ENCODE measurements at regions not wholly inside any gene's neighbourhood (a gene's known extent, or its start where the extent isn't known, plus 50 kb on each side); places are given as distances from the start of the nearest gene placed in this dataset.
"Not testable (repeated sequence)": the region's sequence is repeated elsewhere in the genome, so short reads cannot be mapped to it uniquely, and the experiment has no call there.

DNA sequence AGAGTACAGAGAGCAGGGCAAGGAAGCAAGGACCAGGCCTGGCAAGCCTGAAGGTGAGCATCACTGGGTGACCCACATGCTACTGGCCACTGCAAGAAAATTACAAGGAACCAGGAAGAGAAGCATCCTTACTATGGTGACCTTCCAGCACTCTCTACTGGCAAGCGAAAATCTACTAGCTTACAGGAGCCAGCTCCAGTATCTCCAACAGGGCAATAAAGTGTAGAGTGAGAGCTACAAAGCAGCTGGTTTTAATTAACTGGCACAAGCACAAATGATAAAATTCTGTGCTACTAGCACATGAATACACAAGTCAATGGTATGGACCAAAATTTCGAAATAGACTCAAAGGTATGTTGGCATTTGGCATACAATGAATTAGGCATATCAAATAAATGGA is 113.3 kb upstream of the CAST start:
- TF ChIP-seq, protein P1, sequence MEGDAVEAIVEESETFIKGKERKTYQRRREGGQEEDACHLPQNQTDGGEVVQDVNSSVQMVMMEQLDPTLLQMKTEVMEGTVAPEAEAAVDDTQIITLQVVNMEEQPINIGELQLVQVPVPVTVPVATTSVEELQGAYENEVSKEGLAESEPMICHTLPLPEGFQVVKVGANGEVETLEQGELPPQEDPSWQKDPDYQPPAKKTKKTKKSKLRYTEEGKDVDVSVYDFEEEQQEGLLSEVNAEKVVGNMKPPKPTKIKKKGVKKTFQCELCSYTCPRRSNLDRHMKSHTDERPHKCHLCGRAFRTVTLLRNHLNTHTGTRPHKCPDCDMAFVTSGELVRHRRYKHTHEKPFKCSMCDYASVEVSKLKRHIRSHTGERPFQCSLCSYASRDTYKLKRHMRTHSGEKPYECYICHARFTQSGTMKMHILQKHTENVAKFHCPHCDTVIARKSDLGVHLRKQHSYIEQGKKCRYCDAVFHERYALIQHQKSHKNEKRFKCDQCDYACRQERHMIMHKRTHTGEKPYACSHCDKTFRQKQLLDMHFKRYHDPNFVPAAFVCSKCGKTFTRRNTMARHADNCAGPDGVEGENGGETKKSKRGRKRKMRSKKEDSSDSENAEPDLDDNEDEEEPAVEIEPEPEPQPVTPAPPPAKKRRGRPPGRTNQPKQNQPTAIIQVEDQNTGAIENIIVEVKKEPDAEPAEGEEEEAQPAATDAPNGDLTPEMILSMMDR (conservative IDR thresholded peaks at IDR 0.05; ENCODE audit: control insufficient read depth, insufficient read depth, low read depth, low read length), result no peak
- H3K4me3 ChIP-seq (ENCODE audit: control insufficient read depth, low read depth, low read length), result no peak overlapping the region
- DNase-seq (ENCODE audit: low read depth), result peak; percentile 59

DNA sequence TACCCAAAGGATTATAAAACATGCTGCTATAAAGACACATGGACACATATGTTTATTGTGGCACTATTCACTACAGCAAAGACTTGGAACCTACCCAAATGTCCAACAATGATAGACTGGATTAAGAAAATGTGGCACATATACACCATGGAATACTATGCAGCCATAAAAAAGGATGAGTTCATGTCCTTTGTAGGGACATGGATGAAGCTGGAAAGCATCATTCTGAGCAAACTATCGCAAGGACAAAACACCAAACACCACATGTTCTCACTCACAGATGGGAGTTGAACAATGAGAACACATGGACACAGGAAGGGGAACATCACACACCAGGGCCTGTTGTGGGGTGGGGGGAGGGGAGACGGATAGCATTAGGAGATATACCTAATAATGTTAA is 101.3 kb upstream of the CAST start:
- H3K4me3 ChIP-seq (ENCODE audit: control insufficient read depth, low read depth, low read length); DNase-seq (ENCODE audit: low read depth): not testable (repeated sequence)

DNA sequence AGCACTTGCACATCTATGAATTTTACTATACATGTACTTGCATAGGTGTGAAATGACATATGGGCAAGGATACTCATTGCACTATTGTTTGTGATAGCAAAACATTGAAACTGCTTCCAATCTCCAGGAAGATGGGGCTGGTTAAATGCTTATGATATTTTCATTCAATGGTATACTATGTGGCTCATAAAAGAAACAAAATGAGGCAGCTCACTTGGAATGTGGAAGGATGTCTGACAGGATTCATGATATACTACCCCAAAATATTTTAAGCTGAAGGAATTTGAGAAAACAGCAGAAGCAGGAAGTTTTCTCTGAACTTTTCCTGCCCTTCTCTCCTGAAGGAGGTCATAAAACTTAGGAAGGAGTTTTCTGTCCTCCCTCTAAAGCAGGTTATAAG is 99.6 kb upstream of the CAST start:
- DNase-seq (ENCODE audit: low read depth), result peak; percentile 39
- H3K4me3 ChIP-seq (ENCODE audit: control insufficient read depth, low read depth, low read length), result no peak overlapping the region
- TF ChIP-seq, protein P1 (conservative IDR thresholded peaks at IDR 0.05; ENCODE audit: control insufficient read depth, insufficient read depth, low read depth, low read length), result no peak

DNA sequence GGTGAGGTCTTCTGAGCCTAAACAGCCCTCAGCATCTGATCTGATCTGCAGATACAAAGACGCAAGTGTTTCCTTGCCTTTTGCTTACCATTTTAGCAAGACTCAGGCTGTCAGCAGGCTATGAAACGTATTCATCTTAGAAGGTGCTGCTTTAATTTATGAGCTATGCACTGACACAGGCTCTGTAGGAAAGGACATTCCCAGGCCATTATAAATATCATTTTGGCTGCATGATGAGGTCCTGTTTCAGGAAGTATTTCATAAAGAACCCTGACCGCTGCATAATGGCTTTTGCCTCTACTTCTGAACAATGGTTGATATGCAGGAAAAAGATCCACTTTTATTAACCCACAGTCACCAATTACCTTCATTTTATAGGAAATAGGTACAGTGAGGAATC is 98.4 kb upstream of the CAST start:
- no peak overlapping the region for H3K4me3 ChIP-seq (ENCODE audit: control insufficient read depth, low read depth, low read length)
- TF ChIP-seq, protein P1 (conservative IDR thresholded peaks at IDR 0.05; ENCODE audit: control insufficient read depth, insufficient read depth, low read depth, low read length), result no peak
- DNase-seq (ENCODE audit: low read depth), result peak; percentile 15

DNA sequence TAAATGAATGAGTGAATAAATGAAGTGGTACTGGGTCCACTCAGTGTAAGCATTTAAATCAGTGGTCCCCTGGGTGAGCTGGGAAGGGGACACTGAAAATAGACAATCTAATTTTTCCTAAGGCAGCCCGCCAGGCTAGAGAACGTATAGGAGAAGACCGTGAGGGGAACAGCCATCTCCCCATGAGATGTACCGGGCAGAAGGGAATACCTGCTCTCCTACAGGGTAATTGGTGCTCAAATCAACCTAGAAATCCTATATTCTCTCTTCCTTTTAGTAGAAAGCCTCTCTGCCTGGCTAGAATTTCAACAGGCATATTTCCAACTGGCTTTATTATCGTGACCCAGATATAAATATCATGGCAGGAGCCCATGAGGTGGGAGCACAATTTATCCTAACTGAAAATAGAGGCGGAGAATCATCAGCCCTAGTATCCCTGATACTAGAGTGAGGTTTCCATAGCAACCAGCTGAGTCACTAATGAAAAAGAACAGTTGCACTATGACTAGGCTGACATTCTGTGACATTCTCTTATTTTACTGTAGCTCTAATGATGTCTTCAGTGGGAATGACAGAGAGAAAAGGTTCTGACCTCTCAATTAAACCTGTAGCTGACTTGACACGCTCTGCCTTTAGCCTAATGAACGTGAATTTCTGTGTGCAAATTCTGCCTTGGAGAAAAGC is 96.5 kb upstream of the CAST start:
- TF ChIP-seq, protein P1 (conservative IDR thresholded peaks at IDR 0.05; ENCODE audit: control insufficient read depth, insufficient read depth, low read depth, low read length), result no peak
- peak; percentile 90 for DNase-seq (ENCODE audit: low read depth)
- no peak overlapping the region for H3K4me3 ChIP-seq (ENCODE audit: control insufficient read depth, low read depth, low read length)

DNA sequence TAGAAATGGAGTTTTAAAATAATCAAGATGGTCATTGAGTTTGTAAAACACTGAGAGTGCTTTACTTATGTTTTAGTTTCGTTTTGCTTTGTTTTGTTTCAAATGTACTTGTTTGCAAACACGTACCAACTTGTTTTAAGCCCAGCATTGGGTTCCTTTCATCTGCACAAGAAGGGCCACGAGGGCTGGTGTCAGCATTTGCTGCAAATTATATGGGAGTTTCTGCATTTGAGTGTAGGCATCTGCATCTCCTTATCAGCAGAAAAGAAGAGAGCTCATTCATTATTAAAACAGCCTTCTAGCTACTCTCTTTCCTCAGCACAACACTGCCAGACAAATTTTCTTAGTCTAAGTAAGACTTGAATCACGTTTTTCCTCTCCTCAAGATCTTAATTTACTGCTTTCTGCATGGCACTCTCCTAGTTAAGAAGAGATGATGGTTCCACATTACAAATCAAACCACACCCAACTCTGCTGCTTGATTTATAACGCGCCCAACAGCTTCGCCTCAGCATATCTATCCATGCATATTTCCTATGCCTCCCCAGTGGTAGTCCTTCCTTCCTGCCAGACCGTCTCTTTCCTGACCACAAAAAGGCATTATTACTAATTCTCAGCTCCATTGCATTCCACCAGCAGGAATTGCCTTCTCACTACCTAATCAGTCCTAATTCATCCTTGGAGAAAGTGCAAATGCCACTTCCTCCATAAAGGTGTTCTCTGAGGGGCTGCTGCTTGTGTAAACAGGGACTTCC is 95.2 kb upstream of the CAST start:
- peak; percentile 74 for DNase-seq (ENCODE audit: low read depth)
- TF ChIP-seq, protein P1 (conservative IDR thresholded peaks at IDR 0.05; ENCODE audit: control insufficient read depth, insufficient read depth, low read depth, low read length), result no peak
- H3K4me3 ChIP-seq (ENCODE audit: control insufficient read depth, low read depth, low read length), result no peak overlapping the region

DNA sequence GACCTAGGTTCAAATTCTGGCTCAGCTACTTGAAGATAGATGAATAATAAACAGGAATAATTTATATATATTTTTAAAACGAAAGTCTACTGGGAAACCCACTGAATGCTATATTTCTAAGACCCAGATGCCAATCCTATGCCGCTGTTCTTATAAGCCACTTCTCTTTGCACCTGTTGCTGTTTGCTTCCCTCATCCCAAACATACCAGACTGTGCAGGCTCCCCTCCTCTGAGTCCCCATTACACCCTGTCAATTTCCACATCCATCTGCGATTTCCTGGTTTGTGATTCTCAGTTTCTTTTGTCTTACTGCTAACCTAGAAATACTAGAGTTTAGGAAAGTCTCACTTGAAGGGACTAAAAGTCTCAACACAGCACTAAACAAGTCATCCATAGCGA is 92.8 kb upstream of the CAST start:
- H3K4me3 ChIP-seq (ENCODE audit: control insufficient read depth, low read depth, low read length), result no peak overlapping the region
- TF ChIP-seq, protein P1 (conservative IDR thresholded peaks at IDR 0.05; ENCODE audit: control insufficient read depth, insufficient read depth, low read depth, low read length), result no peak
- no peak for DNase-seq (ENCODE audit: low read depth)
